ENCODE measurements at regions not wholly inside any gene's neighbourhood (a gene's known extent, or its start where the extent isn't known, plus 50 kb on each side); places are given as distances from the start of the nearest gene placed in this dataset.

DNA sequence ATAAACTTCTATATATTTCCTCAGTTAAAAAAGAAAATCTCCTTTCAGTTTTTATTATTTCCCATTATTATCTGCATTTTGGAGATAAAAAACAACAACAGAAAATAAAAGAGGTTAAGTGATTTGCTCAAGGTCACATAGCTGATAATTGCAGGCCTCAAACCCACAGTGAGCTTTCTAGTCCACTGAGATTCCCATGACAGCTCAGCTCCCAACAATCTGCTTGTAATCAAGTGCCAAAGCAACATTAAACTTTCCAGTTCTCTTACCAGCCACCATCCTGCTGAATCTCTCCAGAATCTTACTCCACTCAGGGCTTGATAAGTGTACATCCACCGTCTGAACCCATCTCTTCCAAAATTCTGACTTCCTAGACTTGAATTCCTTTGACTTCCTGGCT lies 318.2 kb upstream of the SEMA6D start:
- no peak for TF ChIP-seq CTCF (IDR thresholded peaks at IDR 0.05; ENCODE audit: insufficient read depth, low read depth, low read length, missing control alignments)
- no peak for DNase-seq (ENCODE audit: low read depth)
- no peak overlapping the region for H3K4me3 ChIP-seq (ENCODE audit: low read depth, low read length)

GRCh38 chr15:47400603-47401002 lies 316.7 kb upstream of the SEMA6D start:
- no peak for DNase-seq (ENCODE audit: low read depth)
- no peak for TF ChIP-seq CTCF (IDR thresholded peaks at IDR 0.05; ENCODE audit: insufficient read depth, low read depth, low read length, missing control alignments)
- no peak overlapping the region for H3K4me3 ChIP-seq (ENCODE audit: low read depth, low read length)

DNA sequence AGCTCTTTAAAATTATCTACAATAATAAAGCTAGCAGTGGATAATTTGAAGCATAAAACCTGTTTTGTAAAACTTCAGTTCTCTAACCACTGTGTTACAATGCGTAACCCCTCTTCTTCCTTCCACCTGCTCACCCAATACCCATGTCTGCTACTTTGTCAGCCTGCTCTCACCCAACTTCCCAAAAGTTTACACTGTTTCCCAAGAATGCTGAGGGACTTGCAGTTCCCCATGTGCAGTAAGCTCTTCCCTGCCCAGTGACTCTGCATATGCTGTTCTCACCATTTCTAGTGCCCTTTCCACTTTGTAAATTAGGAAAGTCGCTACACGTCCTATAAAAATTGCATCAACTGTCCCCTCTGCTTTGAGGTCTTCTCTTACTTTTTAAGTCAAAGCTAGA lies 315.9 kb upstream of the SEMA6D start:
- no peak overlapping the region for H3K4me3 ChIP-seq (ENCODE audit: low read depth, low read length)
- no peak for DNase-seq (ENCODE audit: low read depth)

GRCh38 chr15:47402829-47403228 lies 314.5 kb upstream of the SEMA6D start:
- DNase-seq (ENCODE audit: low read depth) = no peak
- no peak for TF ChIP-seq CTCF (IDR thresholded peaks at IDR 0.05; ENCODE audit: insufficient read depth, low read depth, low read length, missing control alignments)
- H3K4me3 ChIP-seq (ENCODE audit: low read depth, low read length) = no peak overlapping the region

More for the DNA sequence above, 315.9 kb upstream of the SEMA6D start:
- no peak for TF ChIP-seq CTCF (IDR thresholded peaks at IDR 0.05; ENCODE audit: insufficient read depth, low read depth, low read length, missing control alignments)

DNA sequence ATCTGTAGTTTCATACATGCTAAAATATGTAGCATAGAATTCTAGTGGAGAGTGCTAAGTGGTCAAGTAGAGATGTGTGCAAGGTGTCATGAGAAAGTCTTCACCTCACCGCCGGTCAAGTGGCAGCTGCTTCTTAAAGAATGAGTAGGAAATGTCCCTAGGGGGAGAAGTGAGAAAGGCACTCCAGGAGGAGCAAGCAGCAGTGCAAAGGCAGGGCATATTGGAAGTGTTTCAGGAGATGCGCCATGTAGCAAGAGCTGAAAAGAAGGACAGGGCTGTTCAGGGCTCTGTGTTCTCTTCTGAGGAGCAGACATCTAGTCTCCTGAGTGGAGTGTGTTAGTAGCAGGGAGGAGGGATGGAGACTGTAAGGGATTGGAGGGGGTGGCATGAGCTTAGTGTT lies 312.4 kb upstream of the SEMA6D start:
- no peak overlapping the region for H3K4me3 ChIP-seq (ENCODE audit: low read depth, low read length)
- DNase-seq (ENCODE audit: low read depth) = no peak
- no peak for TF ChIP-seq CTCF (IDR thresholded peaks at IDR 0.05; ENCODE audit: insufficient read depth, low read depth, low read length, missing control alignments)

GRCh38 chr15:47405365-47406162 lies 311.7 kb upstream of the SEMA6D start:
- H3K4me3 ChIP-seq (ENCODE audit: low read depth, low read length) = no peak overlapping the region
- DNase-seq (ENCODE audit: low read depth) = no peak
- no peak for TF ChIP-seq CTCF (IDR thresholded peaks at IDR 0.05; ENCODE audit: insufficient read depth, low read depth, low read length, missing control alignments)

DNA sequence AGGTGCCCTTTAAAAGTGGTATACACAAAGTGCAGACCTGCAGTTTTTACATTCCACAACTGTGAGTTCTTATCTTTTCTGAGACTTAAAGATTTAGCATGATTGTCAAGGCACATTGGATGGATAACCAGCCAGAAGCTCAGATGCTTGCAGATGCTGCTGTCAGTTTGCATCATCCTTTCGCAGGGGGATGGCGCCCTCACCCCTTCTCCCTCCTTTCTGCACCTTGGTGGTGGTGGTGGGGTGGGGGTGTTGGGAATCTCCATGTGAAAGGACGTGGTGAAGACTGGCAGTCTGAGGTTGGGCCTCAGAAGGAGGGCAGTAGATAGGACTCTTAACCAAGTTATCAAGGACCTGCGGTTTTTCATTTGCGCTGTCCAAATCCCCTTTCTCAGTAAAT lies 309.6 kb upstream of the SEMA6D start:
- no peak for DNase-seq (ENCODE audit: low read depth)
- no peak for TF ChIP-seq CTCF (IDR thresholded peaks at IDR 0.05; ENCODE audit: insufficient read depth, low read depth, low read length, missing control alignments)
- no peak overlapping the region for H3K4me3 ChIP-seq (ENCODE audit: low read depth, low read length)
